Panc1 (cell line): ENCODE measurements at regions not wholly inside any gene's neighbourhood (a gene's known extent, or its start where the extent isn't known, plus 50 kb on each side); places are given as distances from the start of the nearest gene placed in this dataset.

Experiments used
- CTCF ChIP-seq: fragments of 450-650 bp; IDR thresholded peaks from 2 replicates; pipeline ENCODE4 v1.5.1; 2017; ENCODE audit warnings: mild to moderate bottlenecking
- POLR2AphosphoS5 ChIP-seq: IDR thresholded peaks from 2 replicates; pipeline ENCODE4 v1.6.1; 2012; ENCODE audit warnings: mild to moderate bottlenecking, low read depth, low read length, moderate library complexity
- TCF7L2 ChIP-seq: IDR thresholded peaks from 2 replicates; pipeline ENCODE4 v1.6.1; 2011; ENCODE audit warnings: mild to moderate bottlenecking, low read depth, low read length, inconsistent platforms

- TF ChIP-seq CTCF (no peak), POLR2AphosphoS5 (no peak), TCF7L2 (no peak)
Measured at GRCh38 chr2:33655626-33656320, 56.7 kb upstream of the FAM98A start.
